ENCODE measurements at regions not wholly inside any gene's neighbourhood (a gene's known extent, or its start where the extent isn't known, plus 50 kb on each side); places are given as distances from the start of the nearest gene placed in this dataset.

DNA sequence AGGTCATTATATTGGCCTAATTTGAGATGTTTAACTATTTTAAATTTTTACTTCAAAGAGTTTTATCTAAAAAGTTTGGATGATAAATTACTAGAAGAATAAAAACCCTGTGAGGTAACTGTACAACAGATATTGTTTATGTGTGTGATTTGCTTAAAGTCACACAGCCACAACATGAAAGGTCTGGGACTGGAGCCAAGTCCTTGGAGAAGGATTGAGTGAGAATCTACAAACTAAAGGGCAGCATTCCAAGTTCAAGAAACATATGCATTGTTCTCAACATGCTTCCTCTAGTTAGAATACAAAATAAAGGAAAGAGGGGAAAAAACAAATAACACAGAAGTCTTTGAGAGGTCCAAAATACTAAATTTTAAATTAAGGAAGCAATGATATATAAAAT is 131.5 kb upstream of the MON1B start:
- H3K27me3 ChIP-seq (ENCODE audit: low read length): no peaks in the 10 kb centered on the region
- H3K79me2 ChIP-seq (ENCODE audit: low read length): no peaks in the 10 kb centered on the region
- no peak overlapping the region for H2AFZ ChIP-seq (ENCODE audit: low read length)
- H3K27ac ChIP-seq (ENCODE audit: low read length): no peak overlapping the region
- no peaks in the 10 kb centered on the region for H3K9me2 ChIP-seq (replicated peaks; ENCODE audit: insufficient read depth, low read length)
- DNase-seq: no peak
- H3K9ac ChIP-seq (ENCODE audit: low read length): no peak overlapping the region
- no peaks in the 10 kb centered on the region for H3K36me3 ChIP-seq (ENCODE audit: insufficient read depth, low read length)
- H4K20me1 ChIP-seq (ENCODE audit: insufficient read depth, low read depth, low read length): no peaks in the 10 kb centered on the region
- peaks cover 15% of the 10 kb centered on the region for H3K4me1 ChIP-seq (ENCODE audit: low read length)
- no peak overlapping the region for H3K4me2 ChIP-seq (ENCODE audit: low read depth, low read length, poor library complexity, severe bottlenecking)
- H3K9me3 ChIP-seq (ENCODE audit: low read length): 0 out of 2 replicates have a peak, but pooled peaks cover 3% of the 10 kb centered on the region
- H3K4me3 ChIP-seq (ENCODE audit: low read length): no peak overlapping the region

DNA sequence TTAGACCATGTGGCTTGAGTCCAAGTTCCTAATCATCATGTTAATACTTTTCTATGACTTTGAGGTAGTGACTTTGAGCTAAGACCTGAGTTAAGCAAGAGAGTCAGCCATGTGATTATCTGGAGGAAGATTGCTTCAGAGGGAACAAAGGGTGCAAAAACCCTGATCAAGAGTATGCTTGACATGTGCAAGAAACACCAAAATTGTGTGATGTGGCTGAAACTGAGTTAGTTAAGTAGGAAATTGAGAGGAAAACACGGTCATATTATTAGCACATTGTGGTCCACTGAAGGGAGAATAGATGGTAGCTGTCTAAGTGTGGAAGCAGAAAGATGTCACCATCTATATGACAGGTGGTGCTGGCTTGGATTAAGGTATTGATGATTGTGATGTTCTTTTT is 130.4 kb upstream of the MON1B start:
- no peaks in the 10 kb centered on the region for H3K9me2 ChIP-seq (replicated peaks; ENCODE audit: insufficient read depth, low read length)
- no peak overlapping the region for H3K27ac ChIP-seq (ENCODE audit: low read length)
- no peak overlapping the region for H3K4me2 ChIP-seq (ENCODE audit: low read depth, low read length, poor library complexity, severe bottlenecking)
- H2AFZ ChIP-seq (ENCODE audit: low read length): no peak overlapping the region
- no peak for DNase-seq
- no peaks in the 10 kb centered on the region for H3K36me3 ChIP-seq (ENCODE audit: insufficient read depth, low read length)
- H3K9me3 ChIP-seq (ENCODE audit: low read length): 0 out of 2 replicates have a peak, but pooled peaks cover 2% of the 10 kb centered on the region
- H3K79me2 ChIP-seq (ENCODE audit: low read length): no peaks in the 10 kb centered on the region
- H3K9ac ChIP-seq (ENCODE audit: low read length): no peak overlapping the region
- peaks cover 4% of the 10 kb centered on the region; the same call in 1 of the 2 replicates for H3K4me1 ChIP-seq (ENCODE audit: low read length)
- no peaks in the 10 kb centered on the region for H3K27me3 ChIP-seq (ENCODE audit: low read length)
- H3K4me3 ChIP-seq (ENCODE audit: low read length): no peak overlapping the region
- no peaks in the 10 kb centered on the region for H4K20me1 ChIP-seq (ENCODE audit: insufficient read depth, low read depth, low read length)

DNA sequence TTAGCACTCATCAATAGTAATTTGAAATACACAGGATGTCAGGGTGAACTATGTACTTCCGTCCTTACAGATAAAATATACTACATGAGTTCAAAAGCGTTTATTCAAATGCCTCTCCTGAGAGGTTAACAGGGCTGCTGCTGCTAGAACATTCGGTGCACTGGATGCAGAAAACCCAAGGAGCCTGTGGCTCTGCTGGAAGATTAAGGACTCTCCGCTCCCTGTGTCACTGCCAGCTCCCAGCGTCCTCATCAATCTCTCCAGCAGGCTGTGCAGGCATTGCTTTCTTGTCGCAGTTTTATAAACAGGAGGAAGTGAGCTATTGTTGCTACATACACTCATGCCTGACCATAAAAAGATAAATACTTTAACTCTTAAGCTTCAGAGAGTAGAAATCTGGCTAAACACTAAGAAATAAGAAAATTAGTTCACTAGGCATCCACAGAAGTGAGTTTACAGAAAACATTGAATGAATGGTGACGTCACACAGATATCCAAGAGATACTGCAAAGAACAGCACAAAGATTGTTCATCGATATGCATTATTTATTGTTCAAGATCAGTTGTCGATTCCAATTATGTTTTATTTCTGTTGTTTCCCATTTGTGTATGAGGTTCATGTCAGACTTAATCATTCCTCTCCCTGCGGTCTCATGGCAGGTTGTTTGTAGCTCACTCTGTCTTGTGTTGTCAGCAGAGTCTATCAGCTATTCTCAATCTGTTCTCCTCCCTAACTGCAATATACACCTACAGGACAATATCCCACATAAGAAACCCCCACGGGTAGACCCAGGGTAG is 127.9 kb upstream of the MON1B start:
- DNase-seq: no peak
- no peaks in the 10 kb centered on the region for H3K27me3 ChIP-seq (ENCODE audit: low read length)
- H3K4me3 ChIP-seq (ENCODE audit: low read length): no peak overlapping the region
- H3K36me3 ChIP-seq (ENCODE audit: insufficient read depth, low read length): no peaks in the 10 kb centered on the region
- H3K4me1 ChIP-seq (ENCODE audit: low read length): peaks cover 4% of the 10 kb centered on the region; the same call in 1 of the 2 replicates
- no peaks in the 10 kb centered on the region for H3K79me2 ChIP-seq (ENCODE audit: low read length)
- no peaks in the 10 kb centered on the region for H3K9me3 ChIP-seq (ENCODE audit: low read length)
- H3K27ac ChIP-seq (ENCODE audit: low read length): no peak overlapping the region
- no peak overlapping the region for H3K4me2 ChIP-seq (ENCODE audit: low read depth, low read length, poor library complexity, severe bottlenecking)
- no peaks in the 10 kb centered on the region for H3K9me2 ChIP-seq (replicated peaks; ENCODE audit: insufficient read depth, low read length)
- no peaks in the 10 kb centered on the region for H4K20me1 ChIP-seq (ENCODE audit: insufficient read depth, low read depth, low read length)
- no peak overlapping the region for H3K9ac ChIP-seq (ENCODE audit: low read length)
- H2AFZ ChIP-seq (ENCODE audit: low read length): no peak overlapping the region

DNA sequence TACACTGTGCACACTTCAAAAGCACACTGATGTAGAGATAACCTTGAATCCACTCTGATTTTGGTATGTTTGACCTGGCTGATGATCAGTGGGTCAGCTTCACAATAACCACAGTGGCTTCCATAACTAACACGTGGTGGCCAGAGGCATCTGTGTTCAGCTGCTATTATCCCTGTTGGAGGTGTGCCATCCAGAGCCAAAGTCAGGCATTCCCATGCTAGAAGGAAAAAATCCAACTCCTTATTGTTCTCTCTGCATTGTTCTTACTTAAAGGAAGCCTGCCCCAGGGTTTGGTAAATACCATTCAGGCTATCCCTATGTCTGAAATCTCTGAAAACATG is 127.3 kb upstream of the MON1B start:
- Histone ChIP-seq H3K79me2 (ENCODE audit: low read length) (no peaks in the 10 kb centered on the region), H3K27ac (ENCODE audit: low read length) (no peak overlapping the region), H3K4me1 (ENCODE audit: low read length) (peaks cover 4% of the 10 kb centered on the region; the same call in 1 of the 2 replicates), H3K36me3 (ENCODE audit: insufficient read depth, low read length) (no peaks in the 10 kb centered on the region), H4K20me1 (ENCODE audit: insufficient read depth, low read depth, low read length) (no peaks in the 10 kb centered on the region), H3K9me2 (replicated peaks; ENCODE audit: insufficient read depth, low read length) (no peaks in the 10 kb centered on the region), H3K27me3 (ENCODE audit: low read length) (no peaks in the 10 kb centered on the region), H3K9me3 (ENCODE audit: low read length) (no peaks in the 10 kb centered on the region), H3K4me2 (ENCODE audit: low read depth, low read length, poor library complexity, severe bottlenecking) (no peak overlapping the region), H2AFZ (ENCODE audit: low read length) (no peak overlapping the region), H3K9ac (ENCODE audit: low read length) (no peak overlapping the region), H3K4me3 (ENCODE audit: low read length) (no peak overlapping the region)
- no peak for DNase-seq

DNA sequence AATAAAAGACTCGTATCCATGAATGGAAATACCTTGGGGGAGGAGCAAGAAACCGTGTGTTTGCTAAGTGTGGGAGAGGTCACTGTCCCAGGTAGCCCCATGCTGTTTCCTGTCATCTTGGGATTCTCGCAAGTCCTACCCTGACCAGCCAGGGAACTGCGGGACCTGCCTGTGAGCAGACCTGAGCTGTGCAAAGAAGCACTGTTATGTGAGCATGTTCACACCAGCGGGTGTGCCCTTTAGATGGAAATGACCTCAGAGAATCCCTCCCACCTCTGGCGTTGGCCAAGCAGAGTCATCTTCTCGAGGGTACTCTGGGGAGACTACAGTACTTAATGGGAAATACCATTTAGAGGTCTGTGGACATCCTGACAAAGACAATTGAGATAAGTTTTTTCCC is 127.0 kb upstream of the MON1B start:
- Histone ChIP-seq H3K4me1 (ENCODE audit: low read length) (peaks cover 4% of the 10 kb centered on the region; the same call in 1 of the 2 replicates), H2AFZ (ENCODE audit: low read length) (no peak overlapping the region), H3K4me2 (ENCODE audit: low read depth, low read length, poor library complexity, severe bottlenecking) (no peak overlapping the region), H3K4me3 (ENCODE audit: low read length) (no peak overlapping the region), H3K27ac (ENCODE audit: low read length) (no peak overlapping the region), H3K36me3 (ENCODE audit: insufficient read depth, low read length) (no peaks in the 10 kb centered on the region), H3K79me2 (ENCODE audit: low read length) (no peaks in the 10 kb centered on the region), H3K9ac (ENCODE audit: low read length) (no peak overlapping the region), H3K27me3 (ENCODE audit: low read length) (no peaks in the 10 kb centered on the region), H4K20me1 (ENCODE audit: insufficient read depth, low read depth, low read length) (no peaks in the 10 kb centered on the region), H3K9me2 (replicated peaks; ENCODE audit: insufficient read depth, low read length) (no peaks in the 10 kb centered on the region), H3K9me3 (ENCODE audit: low read length) (no peaks in the 10 kb centered on the region)
- DNase-seq: no peak

DNA sequence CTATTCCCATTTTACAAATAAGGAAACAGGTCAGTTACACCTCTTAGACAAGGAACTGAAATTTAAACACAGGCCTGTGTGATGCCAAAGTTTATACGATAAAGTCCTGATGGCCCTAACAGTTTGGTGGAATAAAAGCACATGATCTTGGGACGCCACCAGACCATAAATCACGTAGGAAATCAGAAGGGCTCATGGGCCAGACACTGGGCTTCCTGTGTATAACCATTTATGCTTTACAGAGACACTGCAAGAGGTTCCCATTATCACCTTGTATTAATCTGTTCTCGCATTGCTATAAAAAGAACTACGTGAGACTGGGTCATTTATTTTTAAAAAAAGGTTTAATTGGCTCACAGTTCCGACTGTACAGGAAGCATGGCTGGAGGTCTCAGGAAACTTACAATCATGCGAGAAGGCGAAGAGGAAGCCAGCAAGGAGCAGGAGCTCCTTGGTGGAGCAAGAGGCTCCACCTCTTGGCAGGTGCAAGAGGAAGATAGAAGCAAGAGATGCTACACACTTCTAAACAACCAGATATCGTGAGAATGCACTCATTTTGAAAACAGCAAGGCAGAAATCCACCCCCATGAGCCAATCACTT is 124.0 kb upstream of the MON1B start:
- Histone ChIP-seq H3K9ac (ENCODE audit: low read length) (no peak overlapping the region), H3K9me3 (ENCODE audit: low read length) (no peaks in the 10 kb centered on the region), H4K20me1 (ENCODE audit: insufficient read depth, low read depth, low read length) (no peaks in the 10 kb centered on the region), H3K9me2 (replicated peaks; ENCODE audit: insufficient read depth, low read length) (no peaks in the 10 kb centered on the region), H3K4me2 (ENCODE audit: low read depth, low read length, poor library complexity, severe bottlenecking) (no peak overlapping the region), H3K4me3 (ENCODE audit: low read length) (no peak overlapping the region), H3K79me2 (ENCODE audit: low read length) (no peaks in the 10 kb centered on the region), H3K27me3 (ENCODE audit: low read length) (no peaks in the 10 kb centered on the region), H3K36me3 (ENCODE audit: insufficient read depth, low read length) (no peaks in the 10 kb centered on the region), H3K4me1 (ENCODE audit: low read length) (no peaks in the 10 kb centered on the region), H2AFZ (ENCODE audit: low read length) (no peak overlapping the region), H3K27ac (ENCODE audit: low read length) (no peak overlapping the region)
- no peak for DNase-seq

DNA sequence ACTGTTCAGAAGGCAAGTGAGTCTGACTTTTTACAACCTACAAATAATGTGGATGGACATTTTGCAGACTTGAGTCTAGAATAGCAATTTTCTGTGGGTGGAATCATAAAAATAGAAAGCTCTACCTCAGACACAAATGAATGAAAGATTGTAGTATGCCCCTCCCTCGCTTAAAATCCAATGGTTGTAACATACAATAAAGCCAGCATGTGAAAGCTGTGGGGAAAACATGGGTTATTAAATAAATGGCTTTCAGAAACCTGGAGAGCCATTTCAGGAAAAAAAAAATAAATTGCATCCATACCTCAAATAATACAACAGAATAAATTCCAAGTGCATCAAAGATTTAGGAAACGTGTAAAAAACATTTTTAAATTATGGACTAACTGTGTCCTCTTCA is 123.1 kb upstream of the MON1B start:
- Histone ChIP-seq H3K27ac (ENCODE audit: low read length) (no peak overlapping the region), H3K79me2 (ENCODE audit: low read length) (no peaks in the 10 kb centered on the region), H3K9ac (ENCODE audit: low read length) (no peak overlapping the region), H3K9me2 (replicated peaks; ENCODE audit: insufficient read depth, low read length) (no peaks in the 10 kb centered on the region), H3K27me3 (ENCODE audit: low read length) (no peaks in the 10 kb centered on the region), H3K4me1 (ENCODE audit: low read length) (no peaks in the 10 kb centered on the region), H3K9me3 (ENCODE audit: low read length) (no peaks in the 10 kb centered on the region), H3K4me3 (ENCODE audit: low read length) (no peak overlapping the region), H3K36me3 (ENCODE audit: insufficient read depth, low read length) (no peaks in the 10 kb centered on the region), H4K20me1 (ENCODE audit: insufficient read depth, low read depth, low read length) (no peaks in the 10 kb centered on the region), H2AFZ (ENCODE audit: low read length) (no peak overlapping the region), H3K4me2 (ENCODE audit: low read depth, low read length, poor library complexity, severe bottlenecking) (no peak overlapping the region)
- DNase-seq: no peak

DNA sequence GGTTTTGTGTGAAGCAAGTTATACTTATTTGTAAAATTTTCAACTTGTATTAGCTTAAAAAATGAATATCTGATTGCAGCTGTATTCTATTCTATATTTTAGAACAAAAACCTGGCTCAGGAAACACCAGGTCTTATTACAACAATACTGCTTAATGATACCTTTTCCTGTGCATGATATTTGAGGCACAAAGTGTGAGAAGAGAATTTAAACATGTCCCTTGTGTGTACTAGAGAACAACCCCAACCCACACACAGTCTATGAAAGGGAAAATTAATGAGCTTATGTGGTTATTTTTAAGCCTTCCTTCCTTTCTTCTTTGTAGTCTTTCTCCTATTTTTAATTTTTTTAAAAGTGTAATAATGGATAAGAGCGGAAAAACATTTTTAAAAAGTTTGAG is 122.6 kb upstream of the MON1B start:
- no peaks in the 10 kb centered on the region for H3K27me3 ChIP-seq (ENCODE audit: low read length)
- no peaks in the 10 kb centered on the region for H3K4me1 ChIP-seq (ENCODE audit: low read length)
- H3K4me2 ChIP-seq (ENCODE audit: low read depth, low read length, poor library complexity, severe bottlenecking): no peak overlapping the region
- H3K9me2 ChIP-seq (replicated peaks; ENCODE audit: insufficient read depth, low read length): no peaks in the 10 kb centered on the region
- H4K20me1 ChIP-seq (ENCODE audit: insufficient read depth, low read depth, low read length): no peaks in the 10 kb centered on the region
- no peak overlapping the region for H2AFZ ChIP-seq (ENCODE audit: low read length)
- no peaks in the 10 kb centered on the region for H3K36me3 ChIP-seq (ENCODE audit: insufficient read depth, low read length)
- DNase-seq: no peak
- H3K9ac ChIP-seq (ENCODE audit: low read length): no peak overlapping the region
- no peak overlapping the region for H3K4me3 ChIP-seq (ENCODE audit: low read length)
- H3K27ac ChIP-seq (ENCODE audit: low read length): no peak overlapping the region
- no peaks in the 10 kb centered on the region for H3K9me3 ChIP-seq (ENCODE audit: low read length)
- no peaks in the 10 kb centered on the region for H3K79me2 ChIP-seq (ENCODE audit: low read length)
